ENCODE measurements at regions not wholly inside any gene's neighbourhood (a gene's known extent, or its start where the extent isn't known, plus 50 kb on each side); places are given as distances from the start of the nearest gene placed in this dataset.

GRCh38 chr9:28234133-28234893, 661.0 kb upstream of the C9orf72 start (continued):
- no peak for TF ChIP-seq AKNA (CRISPR knock-in tag; IDR thresholded peaks at IDR 0.05; ENCODE audit: borderline replicate concordance)

GRCh38 chr9:28234894-28235277, 661.6 kb upstream of the C9orf72 start:
- ChIA-PET POLR2A (no interaction called here), CTCF (ENCODE audit: low intra/inter-chr PET ratio, low total read pairs) (no interaction called here)
- intact Hi-C loops (cut with micrococcal nuclease; ENCODE audit: unreplicated experiment) (no loop called here), in situ Hi-C loops (cut with HindIII; ENCODE audit: extremely low pct_ligation_motif_present, low pct_unique_long_range_greater_than_20kb) (no loop called here)
- no TSS peak for BruUV-seq (replicated peaks)
- TF ChIP-seq SALL1 (CRISPR knock-in tag; IDR thresholded peaks at IDR 0.05) (no peak), KMT2B (CRISPR knock-in tag; IDR thresholded peaks at IDR 0.05) (no peak), MAX (IDR thresholded peaks at IDR 0.05) (no peak), ZBTB2 (CRISPR knock-in tag; IDR thresholded peaks at IDR 0.05; ENCODE audit: low read depth) (no peak)
- H3K9ac ChIP-seq (ENCODE audit: insufficient read depth, low read depth, low read length), result no peak overlapping the region
- H3K9me3 ChIP-seq (ENCODE audit: low read length), result no peaks in the 10 kb centered on the region; the same call in 1 of the 2 replicates
- H3K79me2 ChIP-seq (ENCODE audit: insufficient read depth, low read length), result no peaks in the 10 kb centered on the region
- ATAC-seq (no peak), FAIRE-seq (no peak), DNase-seq (ENCODE audit: low spot score) (no peak)
- no peaks in the 10 kb centered on the region for H3K4me1 ChIP-seq (ENCODE audit: insufficient read depth, low read length)
- no peaks in the 10 kb centered on the region for H4K20me1 ChIP-seq (ENCODE audit: insufficient read depth, low read length)
- no peak overlapping the region for H2AFZ ChIP-seq (ENCODE audit: low read length)
- 9% methylated on average over 1 of the region's 1 CpG for WGBS (ENCODE audit: low lambda C conversion rate)
- H3K4me3 ChIP-seq (replicated peaks in 1 of 3; ENCODE audit: insufficient read depth in 1 of 3, low read depth in 2 of 3, low read length in 3 of 3), result no peak overlapping the region
- H3K27ac ChIP-seq (ENCODE audit: extremely low read length, insufficient read depth, low read length), result no peak overlapping the region
- H3K36me3 ChIP-seq (replicated peaks in 1 of 2; ENCODE audit: control insufficient read depth in 1 of 2, insufficient read depth in 2 of 2, low read length in 2 of 2), result no peaks in the 10 kb centered on the region
- H3K4me2 ChIP-seq (ENCODE audit: low read depth, low read length), result no peak overlapping the region
- no peaks in the 10 kb centered on the region for H3K27me3 ChIP-seq (ENCODE audit: control insufficient read depth in 1 of 2, insufficient read depth in 2 of 2, low read length in 2 of 2)
